OCI-LY1 (cell line): ENCODE measurements at regions not wholly inside any gene's neighbourhood (a gene's known extent, or its start where the extent isn't known, plus 50 kb on each side); places are given as distances from the start of the nearest gene placed in this dataset.

ENCODE experiments used
- H2AFZ ChIP-seq: fragments of 200-600 bp; sonication (generic), shearing (Covaris generic); 2 replicates; pipeline ENCODE4 v1.6.0; 2014; ENCODE audit warnings: antibody characterized with exemption, mild to moderate bottlenecking, low read length
- H3F3A ChIP-seq: fragments of 200-600 bp; sonication (generic), shearing (Covaris generic); 2 replicates; pipeline ENCODE4 v1.6.0; 2014; ENCODE audit warnings: mild to moderate bottlenecking, antibody characterized with exemption, low read length, moderate library complexity; ENCODE audit not compliant: insufficient read depth
- H3K27ac ChIP-seq: fragments of 200-600 bp; sonication (generic); 2 replicates; pipeline ENCODE4 v1.5.1; 2014; ENCODE audit warnings: low read length, mixed run types, mild to moderate bottlenecking, low read depth; ENCODE audit not compliant: poor library complexity, severe bottlenecking
- H3K27me3 ChIP-seq: fragments of 200-600 bp; sonication (generic); 2 replicates; pipeline ENCODE4 v1.6.0; 2014; ENCODE audit warnings: antibody characterized with exemption, mild to moderate bottlenecking, low read length, moderate library complexity; ENCODE audit not compliant: insufficient read depth
- H3K36me3 ChIP-seq: fragments of 200-600 bp; sonication (generic); 2 replicates; pipeline ENCODE4 v1.6.1; 2014; ENCODE audit warnings: mild to moderate bottlenecking, antibody characterized with exemption, low read length, moderate library complexity, mixed read lengths; ENCODE audit not compliant: insufficient read depth
- H3K4me1 ChIP-seq: fragments of 200-600 bp; sonication (generic); 2 replicates; pipeline ENCODE4 v1.5.1; 2014; ENCODE audit warnings: mild to moderate bottlenecking, low read length, moderate library complexity; ENCODE audit not compliant: insufficient read depth, severe bottlenecking
- H3K4me2 ChIP-seq: fragments of 200-600 bp; sonication (generic), shearing (Covaris generic); 2 replicates; pipeline ENCODE4 v1.6.1; 2014; ENCODE audit warnings: low read length
- H3K4me3 ChIP-seq: fragments of 200-600 bp; sonication (generic); 2 replicates; pipeline ENCODE4 v1.5.1; 2014; ENCODE audit warnings: low read length, low read depth, mild to moderate bottlenecking, mixed read lengths; ENCODE audit not compliant: poor library complexity, severe bottlenecking
- H3K79me2 ChIP-seq: fragments of 200-600 bp; shearing (Covaris generic); 2 replicates; pipeline ENCODE4 v1.6.1; 2016; ENCODE audit warnings: mixed run types, low read length, mixed read lengths; ENCODE audit not compliant: insufficient read depth
- H3K9ac ChIP-seq: fragments of 200-600 bp; sonication (generic), shearing (Covaris generic); 2 replicates; pipeline ENCODE4 v1.6.1; 2014; ENCODE audit warnings: mild to moderate bottlenecking, low read length, mixed read lengths
- H3K9me2 ChIP-seq: fragments of 200-600 bp; sonication (generic), shearing (Covaris generic); 2 replicates; pipeline ENCODE4 v1.6.1; 2014; ENCODE audit warnings: low read depth, mild to moderate bottlenecking, low read length, mixed read lengths
- H3K9me3 ChIP-seq: fragments of 200-600 bp; shearing (Covaris generic); 2 replicates; pipeline ENCODE4 v1.6.1; 2014; ENCODE audit warnings: low read length, mixed read lengths
- H4K20me1 ChIP-seq: fragments of 200-600 bp; sonication (generic), shearing (Covaris generic); 2 replicates; pipeline ENCODE4 v1.6.0; 2016; ENCODE audit warnings: mild to moderate bottlenecking, low read length; ENCODE audit not compliant: insufficient read depth
- CTCF ChIP-seq: fragments of 200-600 bp; sonication (generic), shearing (Covaris generic); IDR thresholded peaks from 2 replicates; pipeline ENCODE4 v1.5.1; 2017; ENCODE audit warnings: mild to moderate bottlenecking, antibody characterized with exemption, low read length, moderate library complexity, mixed read lengths
- EZH2 ChIP-seq: fragments of 200-600 bp; sonication (generic), shearing (Covaris generic); IDR thresholded peaks from 2 replicates; pipeline ENCODE4 v1.8.0; 2017; ENCODE audit warnings: borderline replicate concordance, mixed run types, mild to moderate bottlenecking, antibody characterized with exemption, low read length, moderate library complexity, mixed read lengths

GRCh38 chr1:9449976-9450696 is 89.1 kb upstream of the SLC25A33 start:
- TF ChIP-seq EZH2 (no peak), CTCF (no peak)

GRCh38 chr1:9451081-9451480 is 88.2 kb upstream of the SLC25A33 start:
- no peak overlapping the region for H3K4me2 ChIP-seq
- H3K9ac ChIP-seq, result no peak overlapping the region
- no peaks in the 10 kb centered on the region; the same call in 1 of the 2 replicates for H3K36me3 ChIP-seq
- H3K4me1 ChIP-seq, result peaks cover 66% of the 10 kb centered on the region
- H2AFZ ChIP-seq, result no peak overlapping the region
- no peak overlapping the region for H3K4me3 ChIP-seq
- peak overlapping the region; percentile 31 for H3K27ac ChIP-seq
- no peaks in the 10 kb centered on the region for H4K20me1 ChIP-seq
- H3K9me2 ChIP-seq, result no peaks in the 10 kb centered on the region
- H3K9me3 ChIP-seq, result no peaks in the 10 kb centered on the region
- TF ChIP-seq EZH2 (no peak), CTCF (no peak)
- H3F3A ChIP-seq, result no peaks in the 10 kb centered on the region
- no peaks in the 10 kb centered on the region for H3K79me2 ChIP-seq
- H3K27me3 ChIP-seq, result no peaks in the 10 kb centered on the region; the same call in 1 of the 2 replicates

More at GRCh38 chr1:9449976-9450696, 89.1 kb upstream of the SLC25A33 start:
- Histone ChIP-seq H3K79me2 (no peaks in the 10 kb centered on the region), H3K4me3 (no peak overlapping the region), H3K9me3 (no peaks in the 10 kb centered on the region), H2AFZ (no peak overlapping the region), H3K4me2 (no peak overlapping the region), H3K36me3 (no peaks in the 10 kb centered on the region; the same call in 1 of the 2 replicates), H3K27ac (no peak overlapping the region), H3K4me1 (peaks cover 60% of the 10 kb centered on the region), H3F3A (no peaks in the 10 kb centered on the region), H3K9ac (no peak overlapping the region), H4K20me1 (no peaks in the 10 kb centered on the region), H3K27me3 (no peaks in the 10 kb centered on the region; the same call in 1 of the 2 replicates), H3K9me2 (no peaks in the 10 kb centered on the region)

GRCh38 chr1:9452516-9453140 is 86.6 kb upstream of the SLC25A33 start:
- Histone ChIP-seq H3K9ac (no peak overlapping the region), H3K4me1 (peaks cover 58% of the 10 kb centered on the region), H4K20me1 (no peaks in the 10 kb centered on the region), H3K4me3 (no peak overlapping the region), H3K36me3 (no peaks in the 10 kb centered on the region; the same call in 1 of the 2 replicates), H3K27ac (peak overlapping the region; percentile 59), H3K9me2 (no peaks in the 10 kb centered on the region), H3K9me3 (no peaks in the 10 kb centered on the region), H2AFZ (no peak overlapping the region), H3K4me2 (no peak overlapping the region), H3K79me2 (no peaks in the 10 kb centered on the region), H3K27me3 (no peaks in the 10 kb centered on the region; the same call in 1 of the 2 replicates), H3F3A (no peaks in the 10 kb centered on the region)
- TF ChIP-seq CTCF (no peak), EZH2 (no peak)
